RWPE1 (cell line): ENCODE measurements at regions not wholly inside any gene's neighbourhood (a gene's known extent, or its start where the extent isn't known, plus 50 kb on each side); places are given as distances from the start of the nearest gene placed in this dataset.

Experiments used
- CTCF ChIA-PET: fragments of 350-600 bp; sonication (Branson Sonifier 250); formaldehyde crosslinking; extraction: SDS; loops from one replicate; lab custom pipeline; 2021; lab: Yijun Ruan, JAX
- POLR2A ChIA-PET: fragments of 400-600 bp; formaldehyde crosslinking; extraction: SDS; loops from one replicate; lab custom pipeline; 2020; ENCODE audit warnings: antibody characterized with exemption; ENCODE audit not compliant: low non-redundant PET; lab: Yijun Ruan, JAX
- DNase-seq: peaks from one replicate; pipeline ENCODE4 v3.0.0; 2012; ENCODE audit warnings: low spot score
- H3K27ac ChIP-seq: fragments of 450-650 bp; 2 replicates; pipeline ENCODE4 v1.5.1; 2017
- CTCF ChIP-seq: fragments of 450-650 bp; conservative IDR thresholded peaks from 2 replicates; pipeline ENCODE4 v1.5.1; 2017; ENCODE audit warnings: low read depth, mild to moderate bottlenecking

GRCh38 chr1:17883662-17884395 lies 128.7 kb downstream of the ACTL8 start:
- no peak for DNase-seq
- no peak for TF ChIP-seq CTCF
- CTCF ChIA-PET: no interaction called here
- POLR2A ChIA-PET: no interaction called here
- no peak overlapping the region for H3K27ac ChIP-seq

DNA sequence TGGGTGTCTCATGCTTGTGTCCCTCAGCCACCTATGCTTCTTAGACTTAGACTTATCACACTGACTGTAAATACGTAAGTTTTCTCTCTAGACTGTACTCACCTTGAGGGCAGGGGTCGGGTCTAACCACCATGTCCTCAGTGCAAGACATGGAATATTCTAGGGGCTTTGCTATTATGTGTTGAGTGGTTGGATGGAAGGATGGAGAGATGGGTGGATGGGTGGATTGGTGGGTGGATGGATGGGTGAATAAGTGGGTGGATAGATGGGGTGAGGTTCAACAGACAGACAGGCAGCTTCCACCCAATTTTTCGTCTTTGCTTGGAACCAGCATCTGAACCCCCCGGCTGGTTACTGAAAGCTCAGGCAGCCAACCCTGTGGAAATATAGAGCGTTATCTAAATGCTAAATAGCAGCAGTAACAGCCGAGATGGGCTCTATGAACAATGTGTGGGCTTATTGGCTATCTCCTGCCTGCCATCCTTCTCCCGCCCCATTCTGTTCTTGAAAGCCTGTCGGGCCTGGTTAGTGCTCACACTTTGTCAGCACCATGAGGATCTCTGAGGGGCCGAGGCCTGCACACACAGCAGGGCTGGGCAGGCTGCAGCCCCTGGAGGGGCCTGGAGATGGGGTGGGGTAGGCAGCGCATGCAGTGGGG lies 130.7 kb downstream of the ACTL8 start:
- CTCF ChIA-PET: no interaction called here
- no peak for DNase-seq
- no peak for TF ChIP-seq CTCF
- no peak overlapping the region for H3K27ac ChIP-seq
- POLR2A ChIA-PET: no interaction called here

DNA sequence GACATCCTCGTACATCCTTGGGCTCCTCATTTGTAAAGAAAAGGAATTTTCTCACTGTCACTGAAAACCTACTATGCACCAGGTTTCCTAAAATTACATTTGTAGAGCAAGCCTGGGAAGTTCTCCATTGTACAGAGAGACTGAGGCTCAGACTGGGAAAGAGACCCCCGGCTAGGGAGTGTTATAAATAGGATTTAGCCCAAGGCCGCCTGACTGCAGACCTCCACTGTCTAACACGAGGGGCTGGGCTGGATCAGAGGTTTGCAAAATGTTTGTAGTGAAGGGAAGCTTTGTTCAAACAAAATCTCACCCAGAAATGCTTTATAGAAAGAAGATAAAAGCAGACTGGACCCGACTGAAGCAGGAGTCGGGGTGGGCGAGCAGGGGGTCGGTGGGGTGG lies 131.3 kb downstream of the ACTL8 start:
- POLR2A ChIA-PET: no interaction called here
- TF ChIP-seq CTCF: no peak
- CTCF ChIA-PET: no interaction called here
- no peak overlapping the region for H3K27ac ChIP-seq
- DNase-seq: no peak

DNA sequence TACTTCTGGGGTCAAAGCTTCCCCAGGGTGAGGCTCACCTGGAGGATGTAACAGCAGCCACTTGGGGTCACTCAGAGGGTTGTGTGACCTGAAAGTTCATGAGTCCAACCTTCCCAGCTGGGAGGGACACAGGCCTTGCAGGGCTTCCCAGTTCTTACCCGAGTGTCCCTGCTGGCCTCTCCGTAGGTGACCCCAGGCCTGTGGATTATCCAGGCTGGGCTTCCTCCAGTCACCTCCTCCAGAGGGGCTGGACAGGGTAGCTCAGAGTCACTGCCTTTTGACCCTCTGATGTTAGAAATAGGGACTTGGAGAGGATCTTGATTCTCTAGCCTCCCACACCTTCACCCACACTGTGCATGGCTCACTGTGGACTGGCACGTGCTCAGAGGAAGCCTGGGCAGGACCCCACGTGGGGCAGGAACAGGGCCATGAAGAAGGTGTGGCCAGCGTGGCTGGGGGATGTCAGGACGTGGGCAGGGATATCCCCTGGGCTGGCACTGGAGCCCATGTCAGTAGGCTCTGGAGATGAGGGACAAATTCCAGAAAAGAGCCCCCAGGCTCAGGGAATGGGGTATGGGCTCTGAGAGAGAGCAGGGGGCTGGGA lies 131.8 kb downstream of the ACTL8 start:
- no peak overlapping the region for H3K27ac ChIP-seq
- CTCF ChIA-PET: no interaction called here
- no peak for TF ChIP-seq CTCF
- POLR2A ChIA-PET: no interaction called here
- DNase-seq: no peak

- no peak overlapping the region for H3K27ac ChIP-seq
- ChIA-PET CTCF (no interaction called here), POLR2A (no interaction called here)
- DNase-seq: no peak
- TF ChIP-seq CTCF: no peak
These were observed 132.7 kb downstream of the ACTL8 start for GRCh38 chr1:17887661-17888371.
